Urothelium cell line (cell line): ENCODE measurements at regions not wholly inside any gene's neighbourhood (a gene's known extent, or its start where the extent isn't known, plus 50 kb on each side); places are given as distances from the start of the nearest gene placed in this dataset.

Experiments
- DNase-seq: peaks from one replicate; pipeline ENCODE4 v3.0.0; 2011; ENCODE audit warnings: low spot score, mixed read lengths
- FAIRE-seq: peaks from 2 replicates; lab custom pipeline; 2011; peaks lifted over from hg19 to GRCh38; lab: Jason Lieb, UNC

- peak; percentile 9 for FAIRE-seq
- DNase-seq, result peak; percentile 78
Observed at GRCh38 chr14:97180304-97181200, 383.4 kb downstream of the VRK1 start.

GRCh38 chr14:97185186-97185585, 388.0 kb downstream of the VRK1 start:
- no peak for FAIRE-seq
- DNase-seq, result peak; percentile 34

- no peak for FAIRE-seq
- no peak for DNase-seq
Observed at GRCh38 chr14:97187916-97188315, 390.7 kb downstream of the VRK1 start.

- no peak for DNase-seq
- FAIRE-seq, result no peak
Observed at GRCh38 chr14:97196336-97196735, 399.2 kb downstream of the VRK1 start.

- DNase-seq (no peak), FAIRE-seq (no peak)
Observed at GRCh38 chr14:97198813-97199212, 401.6 kb downstream of the VRK1 start.

GRCh38 chr14:97200245-97200644, 403.1 kb downstream of the VRK1 start:
- DNase-seq (no peak), FAIRE-seq (no peak)

- FAIRE-seq (no peak), DNase-seq (no peak)
Observed at GRCh38 chr14:97206916-97207315, 409.7 kb downstream of the VRK1 start.

GRCh38 chr14:97210202-97210601, 413.0 kb downstream of the VRK1 start:
- FAIRE-seq (no peak), DNase-seq (no peak)

GRCh38 chr14:97212399-97212798, 415.2 kb downstream of the VRK1 start:
- FAIRE-seq, result no peak
- no peak for DNase-seq

- FAIRE-seq (no peak), DNase-seq (no peak)
Observed at GRCh38 chr14:97213720-97214119, 416.5 kb downstream of the VRK1 start.

GRCh38 chr14:97215263-97215969, 418.2 kb downstream of the VRK1 start:
- no peak for DNase-seq
- no peak for FAIRE-seq

GRCh38 chr14:97217111-97217885, 420.1 kb downstream of the VRK1 start:
- FAIRE-seq (no peak), DNase-seq (no peak)

GRCh38 chr14:97218274-97218673, 421.1 kb downstream of the VRK1 start:
- DNase-seq (no peak), FAIRE-seq (no peak)

- DNase-seq, result no peak
- no peak for FAIRE-seq
Observed at GRCh38 chr14:97218691-97219430, 421.7 kb downstream of the VRK1 start.

- DNase-seq, result no peak
- FAIRE-seq, result no peak
Observed at GRCh38 chr14:97219431-97220017, 422.3 kb downstream of the VRK1 start.

GRCh38 chr14:97221572-97222285, 424.5 kb downstream of the VRK1 start:
- FAIRE-seq (no peak), DNase-seq (no peak)

- DNase-seq (no peak), FAIRE-seq (no peak)
Observed at GRCh38 chr14:97224016-97224415, 426.8 kb downstream of the VRK1 start.

GRCh38 chr14:97230051-97230450, 432.9 kb downstream of the VRK1 start:
- no peak for FAIRE-seq

GRCh38 chr14:97233319-97233985, 436.3 kb downstream of the VRK1 start:
- FAIRE-seq (no peak), DNase-seq (no peak)

More at GRCh38 chr14:97230051-97230450, 432.9 kb downstream of the VRK1 start:
- no peak for DNase-seq
